HG03025 (cell line): ENCODE measurements at regions not wholly inside any gene's neighbourhood (a gene's known extent, or its start where the extent isn't known, plus 50 kb on each side); places are given as distances from the start of the nearest gene placed in this dataset.

Experiments
- ATAC-seq: cut with Tn5 transposase; IDR thresholded peaks from one replicate; pipeline ENCODE4 v1.9.1; 2021; ENCODE audit warnings: mild to moderate bottlenecking, moderate library complexity; ENCODE audit not compliant: unreplicated experiment, low FRiP score

GRCh38 chr13:78428646-78429045, 174.7 kb downstream of the POU4F1 start:
- ATAC-seq = no peak

- ATAC-seq = no peak
These were observed 177.2 kb downstream of the POU4F1 start for GRCh38 chr13:78426183-78426582.

GRCh38 chr13:78420814-78421213, 182.5 kb downstream of the POU4F1 start:
- peak; percentile 77 for ATAC-seq

- no peak for ATAC-seq
These were observed 189.3 kb downstream of the POU4F1 start for GRCh38 chr13:78413887-78414553.

- no peak for ATAC-seq
These were observed 192.5 kb downstream of the POU4F1 start for GRCh38 chr13:78410847-78411246.

GRCh38 chr13:78410164-78410563, 193.2 kb downstream of the POU4F1 start:
- no peak for ATAC-seq

- peak; percentile 56 for ATAC-seq
These were observed 194.2 kb downstream of the POU4F1 start for GRCh38 chr13:78409172-78409571.

GRCh38 chr13:78404846-78405360, 198.4 kb downstream of the POU4F1 start:
- no peak for ATAC-seq

GRCh38 chr13:78402708-78403400, 200.5 kb downstream of the POU4F1 start:
- ATAC-seq = no peak

GRCh38 chr13:78401873-78402707, 201.3 kb downstream of the POU4F1 start:
- ATAC-seq = no peak

- ATAC-seq = peak; percentile 99
These were observed 204.5 kb downstream of the POU4F1 start for GRCh38 chr13:78398743-78399410.

GRCh38 chr13:78393286-78394142, 209.8 kb downstream of the POU4F1 start:
- ATAC-seq = peak; percentile 61

GRCh38 chr13:78383899-78384298, 219.5 kb downstream of the POU4F1 start:
- no peak for ATAC-seq

- ATAC-seq = no peak
These were observed 220.3 kb downstream of the POU4F1 start for GRCh38 chr13:78383071-78383484.

- no peak for ATAC-seq
These were observed 220.9 kb downstream of the POU4F1 start for GRCh38 chr13:78382491-78382890.

GRCh38 chr13:78376822-78377221, 226.5 kb downstream of the POU4F1 start:
- no peak for ATAC-seq

- ATAC-seq = no peak
These were observed 227.3 kb downstream of the POU4F1 start for GRCh38 chr13:78376033-78376432.

- ATAC-seq = no peak
These were observed 230.8 kb downstream of the POU4F1 start for GRCh38 chr13:78372581-78372980.

GRCh38 chr13:78370231-78370630, 233.1 kb downstream of the POU4F1 start:
- no peak for ATAC-seq

GRCh38 chr13:78364711-78365110, 238.6 kb downstream of the POU4F1 start:
- ATAC-seq = no peak
